ENCODE measurements at regions not wholly inside any gene's neighbourhood (a gene's known extent, or its start where the extent isn't known, plus 50 kb on each side); places are given as distances from the start of the nearest gene placed in this dataset.

DNA sequence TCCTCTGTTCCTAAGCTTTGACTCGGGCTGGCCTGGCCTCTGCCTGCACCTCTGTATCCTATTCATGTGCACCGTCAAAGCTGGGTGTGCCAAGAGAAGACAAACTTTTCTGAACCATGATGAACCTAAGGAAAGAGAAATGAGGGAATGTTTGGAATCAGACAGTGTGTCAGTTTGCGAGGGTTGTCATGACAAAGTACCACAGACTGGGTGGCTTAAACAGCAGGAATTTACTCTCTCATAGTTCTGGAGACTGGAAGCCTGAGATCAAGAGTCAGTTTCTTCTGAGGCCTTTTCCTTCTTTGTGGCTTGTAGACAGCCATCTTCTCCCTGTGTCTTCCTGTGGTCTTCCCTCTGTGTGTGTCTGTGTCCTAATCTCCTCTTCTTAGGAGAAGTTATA is 129.0 kb downstream of the KATNIP start:
- DNase-seq (ENCODE audit: insufficient read length, low spot score) (no peak), FAIRE-seq (no peak)
- TF ChIP-seq POLR2AphosphoS5 (IDR thresholded peaks at IDR 0.05; ENCODE audit: low read depth, low read length) (no peak), POU2F2 (IDR thresholded peaks at IDR 0.05; ENCODE audit: low read depth, low read length) (no peak), POLR2A (IDR thresholded peaks at IDR 0.05; ENCODE audit: low read depth, low read length) (no peak), PAX5 (IDR thresholded peaks at IDR 0.05; ENCODE audit: insufficient read depth, low read length, severe bottlenecking) (no peak), TAF1 (IDR thresholded peaks at IDR 0.05; ENCODE audit: low read depth, low read length) (no peak)

DNA sequence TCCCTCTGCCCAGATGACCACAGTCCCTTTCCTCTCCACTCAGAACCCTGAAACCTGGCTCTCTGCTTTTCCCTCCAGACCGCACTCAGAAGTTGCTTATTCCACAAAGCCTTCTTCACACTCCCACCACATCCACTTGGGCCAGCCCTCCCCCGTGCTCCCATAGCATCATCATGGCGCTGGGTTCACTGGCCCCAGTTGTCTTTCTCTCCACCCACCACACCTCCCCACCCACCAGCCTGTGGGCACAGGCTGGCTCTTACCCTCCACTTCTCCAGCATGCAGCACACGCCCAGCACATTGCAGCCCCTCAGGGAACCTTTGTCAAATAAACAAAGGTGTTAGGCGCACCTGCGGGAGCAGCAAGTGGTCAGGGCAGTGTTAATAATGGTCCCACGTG is 130.0 kb downstream of the KATNIP start:
- no peak for DNase-seq (ENCODE audit: insufficient read length, low spot score)
- TF ChIP-seq POU2F2 (IDR thresholded peaks at IDR 0.05; ENCODE audit: low read depth, low read length) = no peak
- no peak for TF ChIP-seq TAF1 (IDR thresholded peaks at IDR 0.05; ENCODE audit: low read depth, low read length)
- FAIRE-seq = no peak

DNA sequence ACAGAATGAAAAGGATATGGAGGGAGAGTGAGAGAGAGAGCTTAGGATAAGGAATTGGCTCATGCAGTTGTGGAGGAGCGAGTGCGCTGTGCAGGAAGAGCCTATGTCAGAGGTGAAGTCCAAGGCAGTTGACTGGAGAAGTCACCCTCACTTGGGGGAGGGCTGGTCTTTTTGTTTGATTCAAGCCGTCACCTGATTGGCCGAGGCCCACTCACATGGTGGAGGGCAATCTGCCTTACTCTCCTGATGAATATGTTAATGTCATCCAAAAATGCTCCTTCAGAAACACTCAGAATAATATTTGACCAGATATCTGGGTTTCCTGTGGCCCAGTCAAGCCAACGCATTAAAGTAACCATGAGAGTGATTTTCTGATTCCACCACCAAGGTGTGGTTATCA is 131.7 kb downstream of the KATNIP start:
- TF ChIP-seq SPI1 (IDR thresholded peaks at IDR 0.05; ENCODE audit: low read depth, low read length) (no peak), POLR2AphosphoS5 (IDR thresholded peaks at IDR 0.05; ENCODE audit: low read depth, low read length) (no peak), POU2F2 (IDR thresholded peaks at IDR 0.05; ENCODE audit: low read depth, low read length) (no peak), TAF1 (IDR thresholded peaks at IDR 0.05; ENCODE audit: low read depth, low read length) (no peak), POLR2A (IDR thresholded peaks at IDR 0.05; ENCODE audit: low read depth, low read length) (no peak), PAX5 (IDR thresholded peaks at IDR 0.05; ENCODE audit: insufficient read depth, low read length, severe bottlenecking) (no peak)
- DNase-seq (ENCODE audit: insufficient read length, low spot score) (no peak), FAIRE-seq (no peak)

DNA sequence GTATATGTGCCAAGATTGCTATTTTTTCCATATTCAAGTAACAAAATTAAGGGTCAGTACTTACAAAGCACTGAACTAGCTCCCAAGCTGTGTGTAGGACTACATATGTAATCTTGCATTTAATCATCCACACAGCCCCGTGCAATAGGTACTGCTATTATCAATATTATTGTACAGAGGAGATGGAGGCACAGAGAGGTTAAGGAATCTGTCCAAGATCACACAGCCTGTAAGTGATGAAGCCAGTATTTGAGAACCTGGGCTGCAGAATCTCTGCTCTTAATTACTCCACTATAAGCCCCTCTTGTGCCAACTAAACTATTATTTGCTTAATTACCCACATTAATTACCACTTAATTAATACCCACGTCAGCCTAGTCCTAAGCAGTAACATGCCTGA is 134.1 kb downstream of the KATNIP start:
- no peak for FAIRE-seq
- TF ChIP-seq SPI1 (IDR thresholded peaks at IDR 0.05; ENCODE audit: low read depth, low read length) (no peak), POLR2A (IDR thresholded peaks at IDR 0.05; ENCODE audit: low read depth, low read length) (no peak)
- DNase-seq (ENCODE audit: insufficient read length, low spot score) = no peak

DNA sequence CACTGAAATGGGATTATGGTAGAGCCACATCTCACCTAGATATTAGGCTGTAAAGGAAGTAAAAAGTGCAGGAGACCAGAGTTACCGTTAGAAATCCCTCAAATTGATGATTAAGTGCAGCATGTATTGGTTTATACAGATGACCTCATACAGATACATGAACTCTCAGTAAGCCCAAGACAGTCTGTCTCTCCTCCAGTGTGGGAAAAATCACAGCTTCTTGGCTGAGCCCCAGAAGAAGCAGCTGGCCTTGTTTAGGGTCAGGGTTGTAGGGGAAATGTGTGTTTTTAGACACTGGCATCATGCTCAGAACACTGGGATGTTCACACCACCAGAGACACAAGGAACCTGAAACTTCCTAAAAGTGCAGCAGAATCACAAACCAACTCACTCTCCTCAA is 135.9 kb downstream of the KATNIP start:
- TF ChIP-seq POU2F2 (IDR thresholded peaks at IDR 0.05; ENCODE audit: low read depth, low read length) (no peak), SPI1 (IDR thresholded peaks at IDR 0.05; ENCODE audit: low read depth, low read length) (no peak)
- no peak for FAIRE-seq

DNA sequence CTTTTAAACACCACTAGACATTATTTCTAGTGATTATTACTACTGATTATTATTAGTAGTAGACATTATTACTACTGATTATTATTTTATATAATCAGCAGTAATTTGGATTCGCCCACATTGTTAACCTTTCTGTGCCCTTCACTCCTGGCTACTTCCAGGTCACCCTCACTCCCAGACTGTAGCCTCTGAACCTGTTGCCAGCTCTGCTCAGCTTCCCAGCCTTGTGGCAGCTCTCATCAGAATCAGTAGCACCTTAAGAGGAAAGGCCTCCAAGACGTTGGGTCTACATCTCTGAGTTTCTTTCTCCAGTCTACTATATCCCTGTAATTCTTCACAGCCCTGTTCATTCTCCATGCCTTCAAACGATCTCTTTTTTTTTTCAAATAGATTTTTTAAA is 137.0 kb downstream of the KATNIP start:
- TF ChIP-seq POLR2AphosphoS5 (IDR thresholded peaks at IDR 0.05; ENCODE audit: low read depth, low read length) (no peak), PAX5 (IDR thresholded peaks at IDR 0.05; ENCODE audit: insufficient read depth, low read length, severe bottlenecking) (no peak), TAF1 (IDR thresholded peaks at IDR 0.05; ENCODE audit: low read depth, low read length) (no peak), POU2F2 (IDR thresholded peaks at IDR 0.05; ENCODE audit: low read depth, low read length) (no peak), POLR2A (IDR thresholded peaks at IDR 0.05; ENCODE audit: low read depth, low read length) (no peak), SPI1 (IDR thresholded peaks at IDR 0.05; ENCODE audit: low read depth, low read length) (no peak)
- no peak for DNase-seq (ENCODE audit: insufficient read length, low spot score)
- no peak for FAIRE-seq

More for the DNA sequence above, 135.9 kb downstream of the KATNIP start:
- no peak for DNase-seq (ENCODE audit: insufficient read length, low spot score)

DNA sequence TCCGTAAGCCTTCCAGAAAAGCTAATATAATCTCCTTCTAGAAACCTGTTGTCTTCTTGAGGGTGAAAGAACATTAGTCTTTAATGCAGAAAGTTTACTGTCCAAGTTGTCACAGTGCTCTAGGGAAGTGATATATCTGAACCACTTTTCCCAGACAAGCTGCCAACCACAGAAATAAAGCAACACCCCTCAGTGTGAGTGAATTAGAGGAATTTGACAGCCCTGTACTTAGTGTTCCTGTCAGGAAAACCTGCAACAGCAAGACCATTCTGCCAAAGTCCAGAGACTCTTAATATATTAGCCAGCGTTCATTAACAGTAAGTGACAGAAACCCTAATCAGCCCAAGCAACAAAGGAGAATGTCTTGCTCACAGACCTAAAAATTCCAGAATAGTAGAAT is 137.7 kb downstream of the KATNIP start:
- DNase-seq (ENCODE audit: insufficient read length, low spot score) = no peak
- no peak for TF ChIP-seq POLR2A (IDR thresholded peaks at IDR 0.05; ENCODE audit: low read depth, low read length)
- TF ChIP-seq TAF1 (IDR thresholded peaks at IDR 0.05; ENCODE audit: low read depth, low read length) = no peak
- no peak for TF ChIP-seq PAX5 (IDR thresholded peaks at IDR 0.05; ENCODE audit: insufficient read depth, low read length, severe bottlenecking)
- TF ChIP-seq POLR2AphosphoS5 (IDR thresholded peaks at IDR 0.05; ENCODE audit: low read depth, low read length) = no peak
- TF ChIP-seq POU2F2 (IDR thresholded peaks at IDR 0.05; ENCODE audit: low read depth, low read length) = no peak
- no peak for TF ChIP-seq SPI1 (IDR thresholded peaks at IDR 0.05; ENCODE audit: low read depth, low read length)
- no peak for FAIRE-seq

DNA sequence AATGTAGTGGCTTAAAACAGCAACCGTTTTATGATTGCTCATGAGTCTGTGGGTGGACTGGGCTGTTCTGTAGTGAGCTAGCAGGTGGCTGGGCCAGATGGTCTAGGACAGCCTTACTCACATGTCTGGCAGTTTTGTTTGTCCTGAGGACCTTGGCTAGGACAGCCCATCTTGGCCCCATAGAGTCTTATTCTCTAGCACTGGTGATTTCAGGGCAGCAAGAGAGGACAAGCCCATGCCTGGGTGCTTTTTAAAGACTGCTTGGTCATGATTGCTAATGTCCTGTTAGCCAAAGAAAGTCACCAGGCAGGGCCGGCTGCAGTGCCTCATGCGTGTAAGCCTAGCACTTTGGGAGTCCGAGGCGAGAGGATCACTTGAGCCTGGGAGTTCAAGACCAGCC is 139.8 kb downstream of the KATNIP start:
- DNase-seq (ENCODE audit: insufficient read length, low spot score) (no peak), FAIRE-seq (no peak)
- TF ChIP-seq TAF1 (IDR thresholded peaks at IDR 0.05; ENCODE audit: low read depth, low read length) = no peak
- no peak for TF ChIP-seq SPI1 (IDR thresholded peaks at IDR 0.05; ENCODE audit: low read depth, low read length)
- TF ChIP-seq POLR2A (IDR thresholded peaks at IDR 0.05; ENCODE audit: low read depth, low read length) = no peak
- TF ChIP-seq PAX5 (IDR thresholded peaks at IDR 0.05; ENCODE audit: insufficient read depth, low read length, severe bottlenecking) = no peak
- TF ChIP-seq POU2F2 (IDR thresholded peaks at IDR 0.05; ENCODE audit: low read depth, low read length) = no peak
- no peak for TF ChIP-seq POLR2AphosphoS5 (IDR thresholded peaks at IDR 0.05; ENCODE audit: low read depth, low read length)

DNA sequence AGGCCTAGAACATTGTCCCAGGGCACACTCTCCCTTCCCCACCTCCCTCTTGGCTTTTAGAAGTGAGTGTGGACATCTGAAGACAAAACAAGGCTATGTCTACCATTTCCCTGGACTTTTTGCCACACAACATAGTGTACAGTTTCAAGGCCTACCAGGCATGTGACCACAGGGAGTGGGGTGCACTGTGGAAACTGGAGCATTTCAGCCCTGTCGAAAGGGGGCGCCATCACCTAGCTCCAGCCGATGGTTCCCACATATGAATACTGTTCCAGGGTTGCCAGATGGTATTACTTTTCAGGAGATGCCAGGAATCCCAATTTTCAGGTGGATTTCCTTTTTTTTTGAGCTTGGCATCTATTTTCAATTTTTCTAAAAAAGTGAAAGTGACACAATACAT is 140.7 kb downstream of the KATNIP start:
- no peak for TF ChIP-seq POLR2AphosphoS5 (IDR thresholded peaks at IDR 0.05; ENCODE audit: low read depth, low read length)
- TF ChIP-seq PAX5 (IDR thresholded peaks at IDR 0.05; ENCODE audit: insufficient read depth, low read length, severe bottlenecking) = no peak
- no peak for TF ChIP-seq TAF1 (IDR thresholded peaks at IDR 0.05; ENCODE audit: low read depth, low read length)
- no peak for TF ChIP-seq SPI1 (IDR thresholded peaks at IDR 0.05; ENCODE audit: low read depth, low read length)
- TF ChIP-seq POU2F2 (IDR thresholded peaks at IDR 0.05; ENCODE audit: low read depth, low read length) = no peak
- TF ChIP-seq POLR2A (IDR thresholded peaks at IDR 0.05; ENCODE audit: low read depth, low read length) = no peak
- DNase-seq (ENCODE audit: insufficient read length, low spot score) (peak; percentile 32), FAIRE-seq (peak; percentile 61)

DNA sequence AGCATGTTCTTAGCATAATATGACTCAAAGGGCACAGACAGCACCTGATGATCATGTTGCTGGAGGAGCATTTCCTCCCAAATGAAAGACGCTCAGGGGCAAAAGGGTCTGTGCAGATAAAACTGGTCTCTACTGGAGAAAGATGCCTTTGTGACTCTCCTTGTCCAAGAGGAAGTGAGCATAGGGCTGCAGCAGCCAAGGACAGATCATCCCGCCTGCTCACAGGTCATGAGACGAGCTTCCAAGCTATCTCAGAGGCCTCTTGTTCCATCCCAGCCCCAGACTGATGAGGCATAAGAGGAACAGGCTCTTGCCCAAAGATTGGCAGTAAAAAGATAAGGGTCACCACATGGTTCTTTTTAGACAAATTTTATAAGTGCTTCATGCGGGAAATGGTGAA is 141.8 kb downstream of the KATNIP start:
- no peak for FAIRE-seq
- DNase-seq (ENCODE audit: insufficient read length, low spot score) = no peak
- TF ChIP-seq SPI1 (IDR thresholded peaks at IDR 0.05; ENCODE audit: low read depth, low read length) (no peak), PAX5 (IDR thresholded peaks at IDR 0.05; ENCODE audit: insufficient read depth, low read length, severe bottlenecking) (no peak), POLR2A (IDR thresholded peaks at IDR 0.05; ENCODE audit: low read depth, low read length) (no peak), POU2F2 (IDR thresholded peaks at IDR 0.05; ENCODE audit: low read depth, low read length) (no peak), TAF1 (IDR thresholded peaks at IDR 0.05; ENCODE audit: low read depth, low read length) (no peak), POLR2AphosphoS5 (IDR thresholded peaks at IDR 0.05; ENCODE audit: low read depth, low read length) (no peak)

DNA sequence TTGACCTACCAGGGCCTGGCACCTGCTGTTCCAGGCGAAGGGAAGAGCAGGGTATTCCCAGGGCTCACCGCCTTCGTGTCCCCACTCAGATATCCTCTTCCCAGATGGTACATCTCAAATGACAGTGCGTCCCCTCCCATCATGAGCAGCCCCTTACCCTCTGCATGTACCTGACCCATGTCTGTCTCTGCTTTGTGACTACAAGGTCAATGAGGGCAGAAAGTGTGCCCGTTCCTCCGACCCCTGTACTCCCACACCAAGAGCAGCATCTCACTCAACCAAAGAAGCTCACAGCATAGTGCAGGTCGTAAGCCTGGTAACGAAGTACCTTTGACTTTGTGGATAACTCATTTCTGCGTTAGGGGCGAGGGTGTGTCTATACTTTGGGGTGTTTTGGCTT is 142.6 kb downstream of the KATNIP start:
- no peak for FAIRE-seq
- TF ChIP-seq POLR2A (IDR thresholded peaks at IDR 0.05; ENCODE audit: low read depth, low read length) = no peak
- TF ChIP-seq POU2F2 (IDR thresholded peaks at IDR 0.05; ENCODE audit: low read depth, low read length) = no peak
- no peak for TF ChIP-seq PAX5 (IDR thresholded peaks at IDR 0.05; ENCODE audit: insufficient read depth, low read length, severe bottlenecking)
- TF ChIP-seq POLR2AphosphoS5 (IDR thresholded peaks at IDR 0.05; ENCODE audit: low read depth, low read length) = no peak
- TF ChIP-seq SPI1 (IDR thresholded peaks at IDR 0.05; ENCODE audit: low read depth, low read length) = no peak
- no peak for TF ChIP-seq TAF1 (IDR thresholded peaks at IDR 0.05; ENCODE audit: low read depth, low read length)
- no peak for DNase-seq (ENCODE audit: insufficient read length, low spot score)
